Naive thymus-derived CD8-positive, alpha-beta T cell (primary cell): ENCODE measurements at regions not wholly inside any gene's neighbourhood (a gene's known extent, or its start where the extent isn't known, plus 50 kb on each side); places are given as distances from the start of the nearest gene placed in this dataset.
A peak's percentile ranks its signal among the peaks of the same experiment; 100 is the strongest.
"Not testable (repeated sequence)": the region's sequence is repeated elsewhere in the genome, so short reads cannot be mapped to it uniquely, and the experiment has no call there.

ENCODE experiments used
- ATAC-seq, 2 donors: fragments of 150-1000 bp; cut with Tn5 transposase in 1 of 2; sonication (Bioruptor Pico), chemical (Tn5 transposase) in 1 of 2; 1 replicate in 1 of 2; 2 replicates in 1 of 2; pipeline ENCODE4 v1.10.0; 2021; ENCODE audit warnings: mild to moderate bottlenecking in 2 of 2, moderate library complexity in 2 of 2
- POLR2A ChIA-PET: fragments of 350-600 bp; sonication (Branson Sonifier 250); formaldehyde crosslinking; loops from one replicate; lab custom pipeline; 2021; ENCODE audit warnings: antibody characterized with exemption; lab: Charles Lee
- DNase-seq, 10 donors: peaks; one replicate each; pipeline versions ENCODE4 v3.0.0 to v3.0.0-alpha.2; 2020 to 2022
- H3K27ac Mint-ChIP-seq, 10 donors: one replicate each; pipeline ENCODE4 v1.8.0; 2020 to 2022; ENCODE audit warnings: mild to moderate bottlenecking in 10 of 10, mixed read lengths in 10 of 10, moderate library complexity in 4 of 10, inconsistent platforms in 1 of 10
- H3K27me3 Mint-ChIP-seq, 5 donors: one replicate each; pipeline ENCODE4 v1.8.0; 2021 to 2022; ENCODE audit warnings: mixed read lengths in 5 of 5
- H3K36me3 Mint-ChIP-seq, 3 donors: one replicate each; pipeline ENCODE4 v1.8.0; 2020 to 2022; ENCODE audit warnings: mixed read lengths in 3 of 3, mild to moderate bottlenecking in 2 of 3, inconsistent platforms in 1 of 3
- H3K4me1 Mint-ChIP-seq, 4 donors: one replicate each; pipeline ENCODE4 v1.8.0; 2021 to 2022; ENCODE audit warnings: mixed read lengths in 4 of 4
- H3K4me3 Mint-ChIP-seq, 10 donors: one replicate each; pipeline ENCODE4 v1.8.0; 2020 to 2022; ENCODE audit warnings: mild to moderate bottlenecking in 10 of 10, mixed read lengths in 10 of 10, moderate library complexity in 6 of 10, inconsistent platforms in 1 of 10
- H3K9me3 Mint-ChIP-seq, 9 donors: one replicate each; pipeline ENCODE4 v1.8.0; 2020 to 2022; ENCODE audit warnings: mixed read lengths in 9 of 9, mild to moderate bottlenecking in 3 of 9, inconsistent platforms in 1 of 9, moderate library complexity in 1 of 9

DNA sequence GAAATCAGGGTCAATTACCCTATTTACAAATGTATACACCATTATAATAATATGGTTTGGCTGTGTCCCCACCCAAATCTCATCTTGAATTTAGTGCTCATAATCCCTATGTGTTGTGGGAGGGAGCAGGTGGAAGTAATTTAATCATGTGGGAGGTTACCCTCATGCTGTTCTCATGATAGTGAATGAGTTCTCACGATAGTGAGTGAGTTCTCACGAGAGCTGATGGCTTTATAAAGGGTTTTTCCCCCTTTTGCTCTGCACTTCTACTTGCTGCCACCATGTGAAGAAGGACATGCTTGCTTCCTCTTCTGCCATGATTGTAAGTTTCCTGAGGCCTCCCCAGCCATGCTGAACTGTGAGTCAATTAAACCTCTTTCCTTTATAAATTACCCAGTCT, 426.2 kb downstream of the AGTPBP1 start:
- H3K4me1 Mint-ChIP-seq, H3K27ac Mint-ChIP-seq, H3K4me3 Mint-ChIP-seq, DNase-seq, ATAC-seq, POLR2A ChIA-PET: not testable (repeated sequence)
- H3K27me3 Mint-ChIP-seq, result peaks cover 5 to 21% (median 9%) of the 10 kb centered on the region in 5 donors
- H3K36me3 Mint-ChIP-seq, result peaks cover 0 to 15% (median 0%) of the 10 kb centered on the region in 3 donors
- peaks cover 8 to 39% (median 14%) of the 10 kb centered on the region in 9 donors for H3K9me3 Mint-ChIP-seq

DNA sequence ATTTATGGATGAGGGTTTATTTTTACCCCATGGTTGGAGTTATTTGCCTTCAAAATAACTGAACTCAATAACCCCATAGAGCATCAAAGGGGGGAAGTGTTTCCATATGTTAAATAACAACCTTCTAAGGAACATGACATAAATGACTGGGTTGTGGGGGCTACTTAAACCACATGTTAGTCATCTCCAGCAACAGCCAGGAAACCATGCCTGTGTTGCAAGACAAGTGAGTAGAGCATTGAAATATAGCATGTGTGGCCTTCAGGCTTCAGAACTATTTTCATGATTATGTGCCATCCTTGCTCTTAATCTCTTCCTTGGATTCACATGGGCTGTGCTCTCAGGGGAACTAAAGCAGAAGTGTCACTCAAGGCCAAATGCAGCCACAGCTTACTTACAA, 431.2 kb downstream of the AGTPBP1 start:
- no peak for ATAC-seq
- Mint-ChIP-seq H3K27me3 (peaks cover 4 to 20% (median 9%) of the 10 kb centered on the region in 5 donors), H3K36me3 (peaks cover 0 to 15% (median 0%) of the 10 kb centered on the region in 3 donors), H3K4me3 (no peak overlapping the region), H3K27ac (no peak overlapping the region), H3K9me3 (peaks cover 6 to 36% (median 12%) of the 10 kb centered on the region in 9 donors), H3K4me1 (no peaks in the 10 kb centered on the region)
- no peak for DNase-seq
- POLR2A ChIA-PET, result no interaction called here

DNA sequence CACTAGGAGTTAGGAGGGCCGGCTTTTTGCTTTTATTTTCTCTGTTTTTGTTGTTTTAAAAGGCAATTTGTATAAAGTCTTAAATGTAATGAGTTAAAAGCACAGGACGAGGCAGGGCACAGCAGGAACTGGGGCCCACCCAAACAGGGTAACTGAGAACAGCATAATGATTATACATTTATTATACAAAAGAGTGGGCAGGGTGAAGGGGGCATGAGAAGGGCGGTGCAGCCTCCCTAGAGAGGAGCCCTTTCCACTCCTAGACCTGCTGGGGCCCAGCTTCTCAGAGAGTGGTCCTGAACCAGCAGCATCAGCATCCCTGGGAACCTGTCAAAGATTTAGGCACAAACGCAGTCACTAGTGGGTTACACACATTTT, 438.0 kb downstream of the AGTPBP1 start:
- no peaks in the 10 kb centered on the region for H3K4me1 Mint-ChIP-seq
- peaks cover 3 to 32% (median 7%) of the 10 kb centered on the region in 5 donors for H3K27me3 Mint-ChIP-seq
- no peak overlapping the region for H3K4me3 Mint-ChIP-seq
- DNase-seq (no peak), ATAC-seq (no peak)
- no peak overlapping the region for H3K27ac Mint-ChIP-seq
- no peaks in the 10 kb centered on the region for H3K36me3 Mint-ChIP-seq
- POLR2A ChIA-PET, result no interaction called here
- H3K9me3 Mint-ChIP-seq, result peaks cover 0 to 2% (median 0%) of the 10 kb centered on the region in 9 donors

DNA sequence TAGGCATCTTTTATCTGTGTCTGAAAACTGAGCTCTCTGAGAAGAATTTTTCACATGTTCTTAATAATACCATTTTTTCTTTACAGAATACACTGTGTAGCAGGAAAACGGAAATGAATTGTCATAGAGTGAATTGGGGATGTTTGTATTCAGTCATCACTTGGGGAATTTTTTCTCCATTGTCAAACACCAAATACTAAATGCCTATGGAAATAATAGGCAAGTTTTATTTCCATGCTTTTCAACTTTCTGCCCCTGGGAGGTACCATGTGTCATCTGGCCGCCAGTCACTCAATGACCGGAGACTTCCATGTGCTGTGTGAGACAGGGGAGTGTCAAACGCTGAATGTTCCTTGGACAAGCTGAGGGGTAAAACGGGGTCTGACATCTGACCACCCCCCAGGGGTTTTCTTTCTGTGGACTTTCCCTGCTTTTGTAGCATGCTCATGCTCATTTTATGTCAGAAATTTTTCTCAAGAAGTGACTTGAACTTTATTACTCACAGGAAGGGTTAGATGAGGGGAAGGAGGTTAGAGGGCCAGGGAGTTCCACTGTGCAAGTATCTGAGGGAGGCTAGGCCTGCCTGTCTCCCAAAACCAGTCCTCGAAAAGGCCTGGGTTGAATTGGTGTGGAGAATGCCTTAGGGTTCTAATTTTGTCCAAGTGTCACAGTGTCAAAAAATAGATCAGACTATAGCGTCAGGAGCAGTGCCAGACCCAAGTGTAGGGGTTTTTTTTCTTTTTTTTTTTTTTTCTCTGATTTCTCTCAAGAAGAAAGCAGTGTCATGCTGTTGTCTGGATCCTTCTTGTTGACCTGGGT, 438.6 kb downstream of the AGTPBP1 start:
- peaks cover 0 to 4% (median 0%) of the 10 kb centered on the region in 9 donors for H3K9me3 Mint-ChIP-seq
- DNase-seq (no peak), ATAC-seq (no peak)
- no peak overlapping the region for H3K27ac Mint-ChIP-seq
- H3K4me3 Mint-ChIP-seq, result no peak overlapping the region
- peaks cover 0 to under 1% (median 0%) of the 10 kb centered on the region in 3 donors for H3K36me3 Mint-ChIP-seq
- POLR2A ChIA-PET, result no interaction called here
- H3K4me1 Mint-ChIP-seq, result no peaks in the 10 kb centered on the region
- peaks cover 5 to 38% (median 10%) of the 10 kb centered on the region in 5 donors for H3K27me3 Mint-ChIP-seq

DNA sequence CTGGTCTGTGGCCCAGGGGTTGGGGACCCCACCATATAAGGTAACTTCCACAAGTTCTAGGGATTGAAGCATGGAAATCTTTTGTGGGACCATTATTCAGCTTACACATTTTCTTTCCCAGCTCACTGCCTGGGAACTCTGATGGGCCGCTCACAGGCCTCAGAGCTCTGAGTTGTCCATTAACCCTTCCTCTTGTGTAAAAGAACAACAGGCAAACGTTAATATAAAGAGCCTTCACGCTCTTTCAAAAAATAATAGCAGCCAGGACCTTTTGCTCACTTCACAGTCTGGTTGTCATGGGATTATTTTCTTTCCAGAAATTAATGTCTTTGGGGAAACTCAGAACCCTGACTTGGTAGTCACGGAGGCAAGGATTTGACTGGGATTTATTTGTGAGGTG, 443.3 kb downstream of the AGTPBP1 start:
- POLR2A ChIA-PET, result no interaction called here
- peaks cover 0 to 10% (median 5%) of the 10 kb centered on the region in 9 donors for H3K9me3 Mint-ChIP-seq
- H3K27me3 Mint-ChIP-seq, result peaks cover 8 to 71% (median 27%) of the 10 kb centered on the region in 5 donors
- H3K4me3 Mint-ChIP-seq, result no peak overlapping the region
- no peak for ATAC-seq
- no peak overlapping the region for H3K27ac Mint-ChIP-seq
- DNase-seq, result no peak
- peaks cover 0 to 8% (median 5%) of the 10 kb centered on the region in 4 donors for H3K4me1 Mint-ChIP-seq
- peaks cover 0 to 12% (median 0%) of the 10 kb centered on the region in 3 donors for H3K36me3 Mint-ChIP-seq

DNA sequence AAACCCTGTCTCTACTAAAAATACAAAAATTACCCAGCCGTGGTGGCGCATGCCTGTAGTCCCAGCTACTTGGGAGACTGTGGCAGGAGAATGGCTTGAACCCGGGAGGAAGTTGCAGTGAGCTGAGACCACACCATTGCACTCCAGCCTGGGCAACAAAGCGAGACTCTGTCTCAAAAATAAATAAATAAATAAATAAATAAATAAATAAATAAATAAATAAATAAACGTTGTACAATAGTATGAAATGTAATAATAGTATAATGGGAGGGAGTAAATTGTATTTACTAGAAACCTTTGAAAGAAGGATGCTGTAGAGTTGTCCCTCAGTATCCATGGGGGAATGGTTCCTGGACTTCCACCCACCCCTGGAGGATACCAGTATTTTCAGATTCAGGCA, 446.5 kb downstream of the AGTPBP1 start:
- H3K9me3 Mint-ChIP-seq, DNase-seq, ATAC-seq, H3K4me3 Mint-ChIP-seq, POLR2A ChIA-PET, H3K27ac Mint-ChIP-seq: not testable (repeated sequence)
- Mint-ChIP-seq H3K27me3 (peaks cover 10 to 54% (median 25%) of the 10 kb centered on the region in 5 donors), H3K4me1 (peaks cover 16 to 26% (median 19%) of the 10 kb centered on the region in 4 donors), H3K36me3 (peaks cover 0 to 12% (median 0%) of the 10 kb centered on the region in 3 donors)

DNA sequence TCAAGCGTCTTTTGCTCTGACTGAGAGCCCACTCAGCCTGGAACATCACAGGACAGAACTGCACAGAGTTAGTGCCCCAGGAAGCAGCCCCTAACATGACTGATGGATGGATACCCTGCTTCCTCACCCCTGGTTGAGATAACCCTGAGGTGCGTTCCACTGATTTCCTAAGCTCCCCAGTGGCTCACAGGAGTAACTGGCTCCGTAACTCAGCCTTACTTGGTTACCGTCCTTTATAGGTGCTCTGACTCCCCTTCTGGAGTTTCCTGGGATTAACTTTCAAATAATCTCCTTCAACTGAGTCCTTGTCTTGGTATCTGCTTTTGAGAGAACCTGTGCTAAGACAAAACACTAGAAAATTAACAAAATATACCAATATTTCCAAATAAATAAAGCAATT, 449.5 kb downstream of the AGTPBP1 start:
- H3K4me3 Mint-ChIP-seq, result no peak overlapping the region
- peaks cover 0 to 8% (median 2%) of the 10 kb centered on the region in 9 donors for H3K9me3 Mint-ChIP-seq
- H3K36me3 Mint-ChIP-seq, result peaks cover 0 to 9% (median 0%) of the 10 kb centered on the region in 3 donors
- POLR2A ChIA-PET, result no interaction called here
- H3K27me3 Mint-ChIP-seq, result peaks cover 2 to 26% (median 15%) of the 10 kb centered on the region in 5 donors
- peaks cover 25 to 46% (median 31%) of the 10 kb centered on the region in 4 donors for H3K4me1 Mint-ChIP-seq
- no peak for ATAC-seq
- no peak for DNase-seq
- H3K27ac Mint-ChIP-seq, result no peak overlapping the region

DNA sequence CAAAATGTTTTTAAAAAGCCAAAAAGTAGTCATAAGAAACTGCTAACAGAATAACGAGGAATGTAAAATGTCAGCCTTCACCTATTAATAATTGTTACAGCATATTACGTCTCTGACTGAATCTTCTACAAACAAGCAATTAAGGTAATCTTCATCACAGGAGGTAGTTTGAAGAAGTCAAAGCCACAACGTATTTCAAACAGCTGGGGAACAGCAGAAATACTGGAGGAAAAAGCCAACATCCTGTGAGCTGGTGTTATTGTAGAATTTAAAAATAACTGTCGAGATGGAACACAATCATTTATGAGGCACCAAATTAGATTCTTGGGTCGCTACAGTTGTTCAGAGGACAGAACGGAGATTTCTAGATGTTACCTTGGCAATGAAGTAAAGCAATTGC, 450.5 kb downstream of the AGTPBP1 start:
- peaks cover 23 to 46% (median 29%) of the 10 kb centered on the region in 4 donors for H3K4me1 Mint-ChIP-seq
- ATAC-seq (no peak), DNase-seq (no peak)
- no peak overlapping the region for H3K27ac Mint-ChIP-seq
- H3K4me3 Mint-ChIP-seq, result peak overlapping the region in 3 of 10 donors; percentile 4 to 65 (median 9)
- POLR2A ChIA-PET, result no interaction called here
- peaks cover 0 to 6% (median 2%) of the 10 kb centered on the region in 9 donors for H3K9me3 Mint-ChIP-seq
- H3K36me3 Mint-ChIP-seq, result peaks cover 0 to 9% (median 0%) of the 10 kb centered on the region in 3 donors
- peaks cover 2 to 18% (median 12%) of the 10 kb centered on the region in 5 donors for H3K27me3 Mint-ChIP-seq

DNA sequence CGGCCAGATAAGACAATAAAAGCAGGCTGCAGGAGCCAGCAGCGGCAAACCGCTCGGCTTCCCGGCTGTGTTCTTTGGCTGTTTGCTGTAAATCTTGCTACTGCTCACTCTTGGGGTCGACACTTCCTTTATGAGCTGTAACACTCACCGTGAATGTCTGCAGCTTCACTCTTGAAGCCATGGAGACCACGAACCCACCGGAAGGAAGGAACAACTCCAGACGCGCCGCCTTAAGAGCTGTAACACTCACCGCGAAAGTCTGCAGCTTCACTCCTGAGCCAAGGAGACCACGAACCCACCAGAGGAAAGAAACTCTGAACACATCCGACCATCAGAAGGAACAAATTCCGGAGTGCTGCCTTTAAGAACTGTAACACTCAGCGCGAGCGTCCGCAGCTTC, 451.7 kb downstream of the AGTPBP1 start:
- Mint-ChIP-seq H3K4me1 (peaks cover 21 to 46% (median 31%) of the 10 kb centered on the region in 4 donors), H3K27ac (peak overlapping the region; percentile 12 to 90 (median 48)), H3K9me3 (peaks cover 0 to 6% (median 2%) of the 10 kb centered on the region in 9 donors), H3K36me3 (peaks cover 0 to 9% (median 0%) of the 10 kb centered on the region in 3 donors), H3K4me3 (peak overlapping the region; percentile 10 to 80 (median 58)), H3K27me3 (peaks cover 7 to 22% (median 17%) of the 10 kb centered on the region in 5 donors)
- POLR2A ChIA-PET, result no interaction called here
- DNase-seq, result peak in 9 of 10 donors; percentile 9 to 77 (median 52)
- ATAC-seq, result peak; percentile 65 to 75

DNA sequence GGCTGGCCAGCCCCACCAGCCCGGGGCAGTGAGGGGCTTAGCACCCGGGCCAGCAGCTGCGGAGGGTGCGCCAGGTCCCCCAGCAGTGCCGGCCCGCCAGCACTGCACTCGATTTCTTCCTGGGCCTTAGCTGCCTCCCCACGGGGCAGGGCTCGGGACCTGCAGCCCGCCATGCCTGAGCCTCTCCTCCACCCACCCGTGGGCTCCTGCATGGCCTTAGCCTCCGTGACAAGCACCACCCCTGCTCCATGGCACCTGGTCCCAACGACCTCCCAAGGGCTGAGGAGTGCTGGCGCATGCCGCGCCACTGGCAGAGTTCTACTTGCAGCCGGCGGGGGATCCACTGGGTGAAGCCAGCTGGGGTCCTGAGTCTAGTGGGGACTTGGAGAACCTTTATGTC, 452.6 kb downstream of the AGTPBP1 start:
- POLR2A ChIA-PET, result no interaction called here
- Mint-ChIP-seq H3K4me3 (no peak overlapping the region), H3K27ac (peak overlapping the region in 1 of 10 donors; percentile 76), H3K4me1 (peaks cover 20 to 39% (median 31%) of the 10 kb centered on the region in 4 donors), H3K36me3 (peaks cover 0 to 9% (median 0%) of the 10 kb centered on the region in 3 donors), H3K9me3 (peaks cover 0 to 8% (median 2%) of the 10 kb centered on the region in 9 donors), H3K27me3 (peaks cover 8 to 23% (median 12%) of the 10 kb centered on the region in 5 donors)
- ATAC-seq (no peak), DNase-seq (no peak)

DNA sequence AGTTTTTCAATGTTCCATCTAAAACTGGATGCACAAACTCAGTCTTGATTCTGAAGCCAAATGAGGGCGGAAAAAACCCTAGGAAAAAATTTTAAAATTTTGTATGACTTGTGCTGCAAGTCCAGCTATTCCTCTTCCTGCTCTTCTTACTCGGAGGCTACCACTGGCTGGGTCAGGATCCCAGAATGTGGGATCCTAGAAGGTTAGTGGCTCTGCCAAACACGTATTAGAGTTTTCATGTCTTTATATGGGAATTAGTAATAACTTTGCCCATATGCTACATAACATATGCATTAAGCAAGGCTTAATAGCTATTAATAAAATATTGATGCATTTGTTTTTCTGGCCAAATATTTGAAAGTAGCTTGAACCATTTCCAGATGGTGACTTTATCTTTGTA, 458.3 kb downstream of the AGTPBP1 start:
- Mint-ChIP-seq H3K4me3 (no peak overlapping the region), H3K9me3 (peaks cover 0 to 6% (median 0%) of the 10 kb centered on the region in 9 donors), H3K27ac (peak overlapping the region in 1 of 10 donors; percentile 40), H3K36me3 (peaks cover 0 to 6% (median 0%) of the 10 kb centered on the region in 3 donors), H3K27me3 (peaks cover 9 to 55% (median 18%) of the 10 kb centered on the region in 5 donors), H3K4me1 (peaks cover 1 to 11% (median 5%) of the 10 kb centered on the region in 4 donors)
- POLR2A ChIA-PET, result no interaction called here
- ATAC-seq (no peak), DNase-seq (no peak)

DNA sequence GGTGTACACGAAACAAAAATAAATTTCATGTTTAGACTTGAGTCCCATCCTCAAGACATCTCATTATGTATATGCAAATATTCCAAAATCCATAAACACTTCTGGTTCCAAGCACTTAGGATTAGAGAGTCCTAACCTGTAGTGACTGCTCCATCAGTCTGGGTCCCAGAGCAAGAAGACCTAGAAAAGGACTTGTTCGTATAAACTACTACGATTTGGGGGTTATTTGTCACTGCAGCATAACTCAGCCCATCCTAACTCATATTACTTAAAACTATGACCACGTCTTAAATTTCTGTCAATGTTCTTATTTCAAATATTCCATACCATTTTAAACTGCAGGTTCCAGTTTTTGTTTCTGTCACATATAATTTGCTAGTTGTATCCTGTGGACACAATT, 463.0 kb downstream of the AGTPBP1 start:
- Mint-ChIP-seq H3K27me3 (peaks cover 4 to 35% (median 12%) of the 10 kb centered on the region in 5 donors), H3K36me3 (no peaks in the 10 kb centered on the region), H3K9me3 (no peaks in the 10 kb centered on the region), H3K4me3 (no peak overlapping the region), H3K27ac (no peak overlapping the region), H3K4me1 (no peaks in the 10 kb centered on the region)
- no peak for ATAC-seq
- POLR2A ChIA-PET, result no interaction called here
- no peak for DNase-seq

DNA sequence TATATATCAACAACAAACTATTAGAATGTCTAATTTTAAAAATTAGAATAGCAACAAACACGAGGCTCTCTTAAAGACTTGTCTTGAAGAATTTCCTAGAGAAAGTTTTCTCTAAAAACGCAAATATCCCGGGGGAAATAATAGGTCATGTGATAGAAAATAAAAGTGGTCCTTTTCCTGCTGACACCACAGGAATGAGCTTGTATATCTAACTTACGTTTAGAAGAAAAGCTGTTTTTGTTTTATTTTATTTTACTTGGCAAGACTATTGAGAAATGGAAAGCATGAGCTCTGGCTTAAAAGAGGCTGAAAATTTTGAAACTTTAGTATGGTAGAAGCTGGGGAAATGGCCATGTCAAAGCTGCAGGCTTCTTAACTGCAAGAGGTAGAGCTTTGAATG, 465.0 kb downstream of the AGTPBP1 start:
- no peak for ATAC-seq
- Mint-ChIP-seq H3K4me1 (peaks cover 0 to 2% (median 0%) of the 10 kb centered on the region in 4 donors), H3K4me3 (no peak overlapping the region), H3K36me3 (no peaks in the 10 kb centered on the region), H3K27ac (no peak overlapping the region), H3K9me3 (no peaks in the 10 kb centered on the region), H3K27me3 (peaks cover 3 to 34% (median 6%) of the 10 kb centered on the region in 5 donors)
- POLR2A ChIA-PET, result no interaction called here
- no peak for DNase-seq
